ENCODE measurements at regions not wholly inside any gene's neighbourhood (a gene's known extent, or its start where the extent isn't known, plus 50 kb on each side); places are given as distances from the start of the nearest gene placed in this dataset.

- no peak for DNase-seq (ENCODE audit: low read depth in 2 of 2)
These were observed 52.5 kb upstream of the PLEKHG7 start for GRCh38 chr12:92650228-92650822.

GRCh38 chr12:92649511-92650227 lies 53.1 kb upstream of the PLEKHG7 start:
- DNase-seq (ENCODE audit: low read depth in 2 of 2), result peak; percentile 19 to 40

- DNase-seq (ENCODE audit: low read depth in 2 of 2), result no peak
These were observed 54.4 kb upstream of the PLEKHG7 start for GRCh38 chr12:92648242-92649031.

- no peak for DNase-seq (ENCODE audit: low read depth in 2 of 2)
These were observed 61.5 kb upstream of the PLEKHG7 start for GRCh38 chr12:92641291-92641690.

GRCh38 chr12:92640691-92641090 lies 62.1 kb upstream of the PLEKHG7 start:
- no peak for DNase-seq (ENCODE audit: low read depth in 2 of 2)

GRCh38 chr12:92639017-92639416 lies 63.8 kb upstream of the PLEKHG7 start:
- no peak for DNase-seq (ENCODE audit: low read depth in 2 of 2)

GRCh38 chr12:92634730-92635129 lies 68.1 kb upstream of the PLEKHG7 start:
- no peak for DNase-seq (ENCODE audit: low read depth in 2 of 2)

GRCh38 chr12:92634202-92634601 lies 68.6 kb upstream of the PLEKHG7 start:
- DNase-seq (ENCODE audit: low read depth in 2 of 2), result no peak

GRCh38 chr12:92630968-92631367 lies 71.8 kb upstream of the PLEKHG7 start:
- no peak for DNase-seq (ENCODE audit: low read depth in 2 of 2)

GRCh38 chr12:92629349-92630065 lies 73.3 kb upstream of the PLEKHG7 start:
- DNase-seq (ENCODE audit: low read depth in 2 of 2), result no peak

GRCh38 chr12:92628476-92628875 lies 74.3 kb upstream of the PLEKHG7 start:
- DNase-seq (ENCODE audit: low read depth in 2 of 2), result no peak

GRCh38 chr12:92627511-92627910 lies 75.3 kb upstream of the PLEKHG7 start:
- no peak for DNase-seq (ENCODE audit: low read depth in 2 of 2)

- no peak for DNase-seq (ENCODE audit: low read depth in 2 of 2)
These were observed 77.0 kb upstream of the PLEKHG7 start for GRCh38 chr12:92625639-92626310.

GRCh38 chr12:92624236-92624635 lies 78.6 kb upstream of the PLEKHG7 start:
- DNase-seq (ENCODE audit: low read depth in 2 of 2), result no peak

GRCh38 chr12:92623386-92623785 lies 79.4 kb upstream of the PLEKHG7 start:
- no peak for DNase-seq (ENCODE audit: low read depth in 2 of 2)

GRCh38 chr12:92621833-92622232 lies 81.0 kb upstream of the PLEKHG7 start:
- DNase-seq (ENCODE audit: low read depth in 2 of 2), result no peak

GRCh38 chr12:92621312-92621711 lies 81.5 kb upstream of the PLEKHG7 start:
- no peak for DNase-seq (ENCODE audit: low read depth in 2 of 2)

- DNase-seq (ENCODE audit: low read depth in 2 of 2), result no peak
These were observed 82.8 kb upstream of the PLEKHG7 start for GRCh38 chr12:92619730-92620684.

GRCh38 chr12:92619026-92619425 lies 83.8 kb upstream of the PLEKHG7 start:
- no peak for DNase-seq (ENCODE audit: low read depth in 2 of 2)

- no peak for DNase-seq (ENCODE audit: low read depth in 2 of 2)
These were observed 87.1 kb upstream of the PLEKHG7 start for GRCh38 chr12:92615703-92616102.
